Spleen (tissue), 11 donors: ENCODE measurements at regions not wholly inside any gene's neighbourhood (a gene's known extent, or its start where the extent isn't known, plus 50 kb on each side); places are given as distances from the start of the nearest gene placed in this dataset.

Experiments used
- DNase-seq: peaks from one replicate; pipeline ENCODE4 v3.0.0-alpha.2; 2020
- H3K27ac ChIP-seq, 8 donors: fragments of 200-600 bp; sonication (generic) in 7 of 8; 1 replicate in 4 of 8; 2 replicates in 4 of 8; pipeline versions ENCODE4 v1.5.0 to v1.8.0; 2016 to 2021; ENCODE audit warnings: inconsistent platforms in 4 of 8, mild to moderate bottlenecking in 4 of 8, moderate library complexity in 1 of 8
- H3K27me3 ChIP-seq, 7 donors: fragments of 200-600 bp; sonication (generic) in 6 of 7; replicated peaks in 1 of 7; 1 replicate in 4 of 7; 2 replicates in 3 of 7; pipeline versions ENCODE4 v1.5.0 to v1.8.0; 2016 to 2021; ENCODE audit warnings: inconsistent platforms in 3 of 7, mild to moderate bottlenecking in 1 of 7
- H3K36me3 ChIP-seq, 6 donors: fragments of 200-600 bp; sonication (generic) in 5 of 6; 1 replicate in 4 of 6; 2 replicates in 2 of 6; pipeline versions ENCODE4 v1.5.0 to v1.8.0; 2016 to 2021; ENCODE audit warnings: inconsistent platforms in 2 of 6
- H3K4me1 ChIP-seq, 6 donors: fragments of 200-600 bp; sonication (generic) in 5 of 6; 1 replicate in 3 of 6; 2 replicates in 3 of 6; pipeline versions ENCODE4 v1.5.0 to v1.8.0; 2016 to 2021; ENCODE audit warnings: inconsistent platforms in 3 of 6
- H3K4me3 ChIP-seq, 8 donors: fragments of 200-600 bp; sonication (generic) in 7 of 8; 1 replicate in 4 of 8; 2 replicates in 4 of 8; pipeline versions ENCODE4 v1.5.0 to v1.8.0; 2016 to 2021; ENCODE audit warnings: inconsistent platforms in 4 of 8, mild to moderate bottlenecking in 4 of 8, moderate library complexity in 2 of 8
- H3K9me3 ChIP-seq, 8 donors: fragments of 200-600 bp; sonication (generic) in 7 of 8; 1 replicate in 4 of 8; 2 replicates in 4 of 8; pipeline versions ENCODE4 v1.5.0 to v1.8.0; 2016 to 2021; ENCODE audit warnings: inconsistent platforms in 4 of 8
- CTCF ChIP-seq, 11 experiments: fragments of 200-600 bp in 7 of 11; fragments of 450-650 bp in 4 of 11; sonication (generic) in 4 of 11; IDR thresholded peaks in 8 of 11; conservative IDR thresholded peaks in 3 of 11; 1 replicate in 7 of 11; 2 replicates in 4 of 11; pipeline versions ENCODE4 v1.4.0 to v1.8.0; 2016 to 2021; ENCODE audit warnings: antibody characterized with exemption in 11 of 11, inconsistent platforms in 4 of 11, mild to moderate bottlenecking in 1 of 11
- POLR2A ChIP-seq, 3 donors: fragments of 450-650 bp; IDR thresholded peaks; one replicate each; pipeline ENCODE4 v1.5.1; 2017; ENCODE audit warnings: antibody characterized with exemption in 3 of 3, mild to moderate bottlenecking in 1 of 3
- POLR2AphosphoS5 ChIP-seq, 3 donors: sonication (generic); formaldehyde crosslinking; IDR thresholded peaks; one replicate each; pipeline ENCODE4 v1.5.1; 2017; ENCODE audit warnings: antibody characterized with exemption in 3 of 3
- WGBS, 5 donors: extraction: QIAGEN DNeasy Blood & Tissue Kit in 3 of 5; methylation state at CpG; one replicate each; pipeline versions ENCODE4 v1.1.5 to v1.1.7; 2013 to 2018; 5-methylcytosine and 5-hydroxymethylcytosine counted together
- intact Hi-C: fragments of 100-400 bp; cut with DNase I; formaldehyde crosslinking; loops from one replicate; pipeline ENCODE4 v1.15.0; 2023; ENCODE audit warnings: low total_unique reads
- donor health status: healthy with polysubstance abuse.
- donor health status: DM: no; HTN: no; CAD: no; lungs with moderate emphysema.
- donor health status: DM: no; HTN: no; CAD: no.
- donor health status: Bipolar disorder and iron deficiency.
- donor health status: healthy.
- donor health status: DM: no; HTN: no; CAD: no.
- donor health status: DM: yes; HTN: yes; CAD: no.

- Histone ChIP-seq H3K27ac (no peak overlapping the region), H3K4me3 (no peak overlapping the region), H3K4me1 (peaks cover 0 to 5% (median 0%) of the 10 kb centered on the region in 6 donors), H3K9me3 (no peaks in the 10 kb centered on the region), H3K27me3 (no peaks in the 10 kb centered on the region), H3K36me3 (no peaks in the 10 kb centered on the region)
- intact Hi-C loops: no loop called here
- TF ChIP-seq POLR2A (IDR thresholded peaks at IDR 0.05) (no peak), POLR2AphosphoS5 (IDR thresholded peaks at IDR 0.05) (no peak)
- DNase-seq: no peak
- WGBS, 5 donors: 61 to 75% (median 70%) methylated on average over 12 of the region's 12 CpGs
Measured at GRCh38 chr18:22470248-22471235, 52.8 kb upstream of the CTAGE1 start.

GRCh38 chr18:22471546-22472131 is 53.9 kb upstream of the CTAGE1 start:
- intact Hi-C loops: no loop called here
- Histone ChIP-seq H3K9me3 (no peaks in the 10 kb centered on the region), H3K4me1 (peaks cover 0 to 5% (median 0%) of the 10 kb centered on the region in 6 donors), H3K4me3 (no peak overlapping the region), H3K27me3 (no peaks in the 10 kb centered on the region), H3K27ac (no peak overlapping the region), H3K36me3 (no peaks in the 10 kb centered on the region)
- TF ChIP-seq CTCF (IDR thresholded peaks at IDR 0.05 in 8 of 11, conservative IDR thresholded peaks at IDR 0.05 in 3 of 11): no peak
- TF ChIP-seq POLR2A (IDR thresholded peaks at IDR 0.05): no peak
- TF ChIP-seq POLR2AphosphoS5 (IDR thresholded peaks at IDR 0.05): no peak
- 82 to 89% (median 88%) methylated on average over 8 of the region's 8 CpGs for WGBS, 5 donors
- no peak for DNase-seq

GRCh38 chr18:22473366-22473765 is 55.7 kb upstream of the CTAGE1 start:
- Histone ChIP-seq H3K4me3 (no peak overlapping the region), H3K36me3 (no peaks in the 10 kb centered on the region), H3K27ac (no peak overlapping the region), H3K27me3 (no peaks in the 10 kb centered on the region), H3K4me1 (peaks cover 0 to 5% (median 0%) of the 10 kb centered on the region in 6 donors), H3K9me3 (no peaks in the 10 kb centered on the region)
- DNase-seq: no peak
- WGBS, 5 donors: 63 to 81% (median 76%) methylated on average over 3 of the region's 3 CpGs
- TF ChIP-seq POLR2AphosphoS5 (IDR thresholded peaks at IDR 0.05) (no peak), POLR2A (IDR thresholded peaks at IDR 0.05) (no peak), CTCF (IDR thresholded peaks at IDR 0.05 in 8 of 11, conservative IDR thresholded peaks at IDR 0.05 in 3 of 11) (no peak)
- intact Hi-C loops: no loop called here

GRCh38 chr18:22475426-22476100 is 57.8 kb upstream of the CTAGE1 start:
- no peak overlapping the region for H3K4me3 ChIP-seq
- DNase-seq: no peak
- H3K4me1 ChIP-seq: peaks cover 0 to 5% (median 0%) of the 10 kb centered on the region in 6 donors
- TF ChIP-seq POLR2AphosphoS5 (IDR thresholded peaks at IDR 0.05) (no peak), POLR2A (IDR thresholded peaks at IDR 0.05) (no peak), CTCF (IDR thresholded peaks at IDR 0.05 in 8 of 11, conservative IDR thresholded peaks at IDR 0.05 in 3 of 11) (no peak)
- no peaks in the 10 kb centered on the region for H3K36me3 ChIP-seq
- no peaks in the 10 kb centered on the region for H3K27me3 ChIP-seq
- intact Hi-C loops: no loop called here
- H3K27ac ChIP-seq: no peak overlapping the region
- WGBS, 5 donors: 91 to 94% (median 93%) methylated on average over 7 of the region's 7 CpGs
- H3K9me3 ChIP-seq: no peaks in the 10 kb centered on the region
